Dermis microvascular lymphatic vessel endothelial cell (primary cell): ENCODE measurements at regions not wholly inside any gene's neighbourhood (a gene's known extent, or its start where the extent isn't known, plus 50 kb on each side); places are given as distances from the start of the nearest gene placed in this dataset.

Experiments used
- DNase-seq, 2 donors: peaks; one replicate each; pipeline versions ENCODE4 v3.0.0 to v3.0.0-alpha.2; 2010; ENCODE audit warnings: low read depth in 2 of 2

- no peak for DNase-seq
These were observed 61.1 kb upstream of the C1QTNF7 start for GRCh38 chr4:15366721-15367120.

GRCh38 chr4:15368856-15369255 lies 59.0 kb upstream of the C1QTNF7 start:
- DNase-seq = no peak

- no peak for DNase-seq
These were observed 57.5 kb upstream of the C1QTNF7 start for GRCh38 chr4:15370296-15370695.

- DNase-seq = no peak
These were observed 54.5 kb upstream of the C1QTNF7 start for GRCh38 chr4:15373363-15373762.

GRCh38 chr4:15374656-15375055 lies 53.2 kb upstream of the C1QTNF7 start:
- no peak for DNase-seq

- no peak for DNase-seq
These were observed 52.2 kb upstream of the C1QTNF7 start for GRCh38 chr4:15375667-15376066.

- no peak for DNase-seq
These were observed 51.7 kb upstream of the C1QTNF7 start for GRCh38 chr4:15376145-15376544.

- DNase-seq = no peak
These were observed 51.2 kb upstream of the C1QTNF7 start for GRCh38 chr4:15376594-15376993.
